GM12892 (cell line): ENCODE measurements at regions not wholly inside any gene's neighbourhood (a gene's known extent, or its start where the extent isn't known, plus 50 kb on each side); places are given as distances from the start of the nearest gene placed in this dataset.
A peak's percentile ranks its signal among the peaks of the same experiment; 100 is the strongest.
"Not testable (repeated sequence)": the region's sequence is repeated elsewhere in the genome, so short reads cannot be mapped to it uniquely, and the experiment has no call there.

Experiments used
- DNase-seq: peaks from one replicate; pipeline ENCODE4 v3.0.0; 2011; ENCODE audit not compliant: insufficient read length
- FAIRE-seq: peaks from 2 replicates; lab custom pipeline; 2011; peaks lifted over from hg19 to GRCh38; lab: Jason Lieb, UNC
- POLR2A ChIP-seq: IDR thresholded peaks from 2 replicates; pipeline ENCODE4 v1.6.1; 2011; ENCODE audit warnings: low read depth, low read length, control low read depth
- POLR2AphosphoS5 ChIP-seq: IDR thresholded peaks from 2 replicates; pipeline ENCODE4 v1.6.1; 2011; ENCODE audit warnings: low read depth, low read length, control low read depth
- TAF1 ChIP-seq: IDR thresholded peaks from 2 replicates; pipeline ENCODE4 v1.6.1; 2011; ENCODE audit warnings: low read depth, mild to moderate bottlenecking, control low read depth, low read length, borderline replicate concordance

- FAIRE-seq (peak; percentile 24), DNase-seq (no peak)
- TF ChIP-seq TAF1 = no peak
- TF ChIP-seq POLR2AphosphoS5 = no peak
- TF ChIP-seq POLR2A = no peak
These were observed 144.1 kb upstream of the RBPJ start for GRCh38 chr4:26176598-26177149.

DNA sequence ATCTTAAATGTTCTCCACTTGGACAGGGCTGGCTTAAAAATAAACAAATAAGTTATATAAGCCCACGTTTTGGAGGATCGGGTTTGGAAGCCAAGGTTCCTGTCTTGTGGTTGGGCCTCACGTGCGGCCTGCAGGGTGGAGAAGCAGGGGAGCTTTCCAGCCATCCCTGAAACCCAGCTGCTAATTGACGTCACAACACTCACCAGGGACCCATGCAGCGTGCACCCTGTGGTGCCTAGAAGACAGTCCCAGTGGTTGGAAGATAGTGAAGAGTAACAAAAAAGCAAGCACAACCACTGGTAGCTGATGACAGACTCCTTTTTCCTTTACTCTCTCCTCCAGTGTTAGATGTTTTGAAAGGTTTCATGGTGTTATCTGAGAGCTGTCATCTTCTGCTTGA is 142.0 kb upstream of the RBPJ start:
- DNase-seq = no peak
- no peak for TF ChIP-seq TAF1
- TF ChIP-seq POLR2A = no peak
- FAIRE-seq = peak; percentile 36

- FAIRE-seq (peak; percentile 97), DNase-seq (no peak)
- TF ChIP-seq POLR2A = no peak
- TF ChIP-seq POLR2AphosphoS5 = no peak
- TF ChIP-seq TAF1 = no peak
These were observed 141.5 kb upstream of the RBPJ start for GRCh38 chr4:26179316-26179760.

GRCh38 chr4:26181616-26182015 is 139.2 kb upstream of the RBPJ start:
- FAIRE-seq (peak; percentile 44), DNase-seq (no peak)
- TF ChIP-seq TAF1 (no peak), POLR2AphosphoS5 (no peak)

- DNase-seq = no peak
- TF ChIP-seq TAF1 (no peak), POLR2A (no peak), POLR2AphosphoS5 (no peak)
- peak; percentile 51 for FAIRE-seq
These were observed 137.8 kb upstream of the RBPJ start for GRCh38 chr4:26183017-26183416.

GRCh38 chr4:26185436-26185835 is 135.4 kb upstream of the RBPJ start:
- DNase-seq (no peak), FAIRE-seq (no peak)
- no peak for TF ChIP-seq POLR2A
- no peak for TF ChIP-seq POLR2AphosphoS5
- no peak for TF ChIP-seq TAF1

DNA sequence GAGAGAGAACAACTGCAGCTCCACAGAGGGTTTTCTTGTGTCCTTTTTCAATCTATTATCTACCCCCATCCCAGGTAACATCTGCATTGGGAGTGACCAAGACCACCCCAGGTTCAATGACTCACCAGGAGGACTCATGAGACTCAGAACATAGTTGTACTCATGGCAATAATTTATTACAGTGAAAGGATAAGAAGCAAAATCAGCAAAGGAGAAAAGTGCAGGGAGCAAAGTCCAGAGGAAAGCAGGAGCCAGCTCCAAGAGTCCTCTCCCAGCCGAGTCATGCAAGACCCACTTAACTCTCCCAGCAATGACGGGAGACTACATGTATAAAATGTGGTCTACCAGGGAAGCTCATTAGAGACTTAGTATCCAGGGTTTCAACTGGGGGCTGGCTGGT is 129.5 kb upstream of the RBPJ start:
- FAIRE-seq (no peak), DNase-seq (no peak)
- TF ChIP-seq TAF1 = no peak
- TF ChIP-seq POLR2A = no peak
- no peak for TF ChIP-seq POLR2AphosphoS5

- FAIRE-seq = peak; percentile 87
- TF ChIP-seq POLR2AphosphoS5 (no peak), TAF1 (no peak), POLR2A (no peak)
- DNase-seq = no peak
These were observed 127.6 kb upstream of the RBPJ start for GRCh38 chr4:26192899-26193869.

GRCh38 chr4:26194764-26195163 is 126.0 kb upstream of the RBPJ start:
- FAIRE-seq (peak; percentile 88), DNase-seq (no peak)
- TF ChIP-seq TAF1 (no peak), POLR2A (no peak), POLR2AphosphoS5 (no peak)

GRCh38 chr4:26196567-26196966 is 124.2 kb upstream of the RBPJ start:
- DNase-seq (no peak), FAIRE-seq (peak; percentile 76)
- no peak for TF ChIP-seq TAF1
- TF ChIP-seq POLR2A = no peak
- no peak for TF ChIP-seq POLR2AphosphoS5

GRCh38 chr4:26197018-26197779 is 123.6 kb upstream of the RBPJ start:
- FAIRE-seq = peak; percentile 98
- DNase-seq = peak; percentile 46
- TF ChIP-seq TAF1 (0 out of 2 replicates have a peak, but pooled peaks have one; percentile 18), POLR2AphosphoS5 (peak; percentile 37; the same call in 1 of the 2 replicates), POLR2A (no peak)

DNA sequence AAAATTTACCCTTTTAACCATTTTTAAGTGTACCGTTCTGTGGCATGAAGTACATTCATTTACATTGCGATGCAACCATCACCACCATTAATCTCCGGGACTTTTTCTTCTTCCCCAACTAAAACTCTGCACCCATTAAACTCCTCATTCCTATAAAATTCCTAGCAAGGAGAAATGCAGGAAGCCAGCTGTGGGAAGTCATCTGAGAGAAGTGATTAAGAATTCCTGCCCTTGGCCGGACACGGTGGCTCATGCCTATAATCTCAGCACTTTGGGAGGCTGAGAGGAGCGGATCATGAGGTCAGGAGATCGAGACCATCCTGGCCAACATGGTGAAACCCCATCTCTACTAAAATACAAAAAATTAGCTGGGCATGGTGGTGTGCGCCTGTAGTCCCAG is 121.9 kb upstream of the RBPJ start:
- FAIRE-seq, DNase-seq: not testable (repeated sequence)
